ENCODE measurements at regions not wholly inside any gene's neighbourhood (a gene's known extent, or its start where the extent isn't known, plus 50 kb on each side); places are given as distances from the start of the nearest gene placed in this dataset.

- TF ChIP-seq, protein P1, sequence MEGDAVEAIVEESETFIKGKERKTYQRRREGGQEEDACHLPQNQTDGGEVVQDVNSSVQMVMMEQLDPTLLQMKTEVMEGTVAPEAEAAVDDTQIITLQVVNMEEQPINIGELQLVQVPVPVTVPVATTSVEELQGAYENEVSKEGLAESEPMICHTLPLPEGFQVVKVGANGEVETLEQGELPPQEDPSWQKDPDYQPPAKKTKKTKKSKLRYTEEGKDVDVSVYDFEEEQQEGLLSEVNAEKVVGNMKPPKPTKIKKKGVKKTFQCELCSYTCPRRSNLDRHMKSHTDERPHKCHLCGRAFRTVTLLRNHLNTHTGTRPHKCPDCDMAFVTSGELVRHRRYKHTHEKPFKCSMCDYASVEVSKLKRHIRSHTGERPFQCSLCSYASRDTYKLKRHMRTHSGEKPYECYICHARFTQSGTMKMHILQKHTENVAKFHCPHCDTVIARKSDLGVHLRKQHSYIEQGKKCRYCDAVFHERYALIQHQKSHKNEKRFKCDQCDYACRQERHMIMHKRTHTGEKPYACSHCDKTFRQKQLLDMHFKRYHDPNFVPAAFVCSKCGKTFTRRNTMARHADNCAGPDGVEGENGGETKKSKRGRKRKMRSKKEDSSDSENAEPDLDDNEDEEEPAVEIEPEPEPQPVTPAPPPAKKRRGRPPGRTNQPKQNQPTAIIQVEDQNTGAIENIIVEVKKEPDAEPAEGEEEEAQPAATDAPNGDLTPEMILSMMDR (IDR thresholded peaks at IDR 0.05) = no peak
- no peak for TF ChIP-seq EZH2 (IDR thresholded peaks at IDR 0.05)
These were observed 242.0 kb upstream of the CDH18 start for GRCh38 chr5:20230010-20230409.
